NCI-H510A (cell line): ENCODE measurements at regions not wholly inside any gene's neighbourhood (a gene's known extent, or its start where the extent isn't known, plus 50 kb on each side); places are given as distances from the start of the nearest gene placed in this dataset.
"Not testable (repeated sequence)": the region's sequence is repeated elsewhere in the genome, so short reads cannot be mapped to it uniquely, and the experiment has no call there.

ENCODE experiments used
- DNase-seq: peaks from one replicate; lab custom pipeline; 2025; lab: John Stamatoyannopoulos, UW

DNA sequence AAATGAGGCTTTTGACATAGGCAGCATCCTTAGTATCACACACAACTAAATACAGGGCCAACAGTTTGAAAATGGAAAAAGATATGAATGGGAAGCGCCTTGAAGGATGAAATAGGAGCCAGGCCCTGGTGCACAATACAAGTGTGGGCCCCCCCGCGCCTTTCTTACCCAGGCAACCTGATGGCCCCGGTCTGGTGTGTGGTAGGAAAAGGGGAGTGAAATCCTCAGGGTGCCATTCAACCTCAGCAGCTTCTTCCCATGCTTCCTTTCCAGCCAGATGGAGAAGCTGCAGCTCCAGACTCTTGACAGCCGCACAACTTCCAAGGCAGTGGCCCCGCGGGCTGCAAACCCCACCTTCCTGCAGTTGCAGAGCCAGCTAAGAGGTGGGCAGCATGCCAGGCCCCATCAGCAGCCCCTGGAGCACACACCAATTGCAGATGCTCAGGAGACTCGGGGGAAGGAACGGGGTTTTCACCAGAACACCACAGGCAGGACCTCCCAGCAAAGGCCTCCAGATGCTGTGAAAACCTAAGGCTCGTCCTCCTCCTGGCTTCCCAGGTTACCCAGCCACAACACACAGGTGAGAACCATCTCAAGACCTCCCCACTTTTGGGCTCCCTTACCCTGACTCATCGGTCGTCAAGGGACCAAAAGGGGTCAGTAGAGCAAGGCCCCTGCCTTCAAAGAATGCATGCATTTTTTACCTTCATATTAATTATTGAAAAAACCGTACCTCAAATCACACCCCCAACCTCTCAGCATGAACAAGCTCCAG, 101.6 kb downstream of the CPN2 start:
- no peak for DNase-seq

GRCh38 chr3:194250098-194251002, 100.8 kb downstream of the CPN2 start:
- no peak for DNase-seq

- DNase-seq = no peak
These were observed 100.1 kb downstream of the CPN2 start for GRCh38 chr3:194251007-194251406.

DNA sequence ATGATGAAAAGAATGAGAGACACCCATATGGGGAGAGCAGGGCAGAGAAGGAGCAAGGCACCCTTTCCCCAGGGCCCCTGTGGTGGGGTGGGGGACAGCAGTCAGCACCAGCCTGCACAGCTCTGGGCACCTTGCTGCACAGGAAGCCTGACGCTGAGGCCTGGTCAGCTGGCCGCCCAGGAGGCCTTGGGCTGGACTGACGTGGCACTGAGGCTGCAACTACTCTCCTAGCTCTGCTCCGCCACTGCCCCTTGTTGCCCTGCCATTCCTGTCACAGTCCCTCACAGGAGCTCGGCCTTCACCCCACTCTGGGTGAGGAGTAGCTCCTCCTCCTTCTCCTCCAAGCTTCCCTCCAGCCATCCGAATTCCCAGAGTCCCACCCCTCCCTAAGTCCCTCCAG, 99.7 kb downstream of the CPN2 start:
- DNase-seq = no peak

DNA sequence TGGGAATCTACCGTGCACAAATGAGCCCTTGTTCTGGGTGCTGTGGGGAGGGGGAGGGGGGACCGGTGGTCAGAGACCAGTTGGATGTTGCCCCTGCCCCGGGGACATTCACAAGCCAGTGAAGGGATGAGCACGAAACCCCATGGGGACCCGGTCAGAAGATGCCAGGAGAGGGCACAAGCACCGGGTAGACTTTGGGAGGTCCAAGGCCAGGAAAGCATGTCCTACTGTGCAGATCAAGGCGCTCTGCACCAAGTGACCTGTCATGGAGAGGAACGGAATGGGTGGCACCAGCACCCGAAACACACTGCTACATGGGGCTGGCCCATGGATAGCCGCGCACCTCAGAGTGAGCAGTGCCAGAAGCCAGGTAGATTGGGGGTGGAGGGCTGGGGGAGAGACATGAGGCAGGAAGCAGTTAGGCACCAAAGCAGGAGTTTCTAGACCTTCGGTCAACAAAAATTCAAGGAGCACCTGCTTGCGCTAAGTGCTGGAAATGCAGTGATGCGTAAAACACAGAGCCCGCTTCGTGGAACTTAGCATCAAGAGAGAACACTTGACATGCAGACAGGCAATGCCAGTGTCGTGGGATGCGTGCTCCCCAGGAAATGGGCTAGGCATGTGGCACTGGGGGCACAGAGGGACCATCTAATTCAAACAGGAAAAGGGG, 99.1 kb downstream of the CPN2 start:
- DNase-seq = peak; percentile 60

DNA sequence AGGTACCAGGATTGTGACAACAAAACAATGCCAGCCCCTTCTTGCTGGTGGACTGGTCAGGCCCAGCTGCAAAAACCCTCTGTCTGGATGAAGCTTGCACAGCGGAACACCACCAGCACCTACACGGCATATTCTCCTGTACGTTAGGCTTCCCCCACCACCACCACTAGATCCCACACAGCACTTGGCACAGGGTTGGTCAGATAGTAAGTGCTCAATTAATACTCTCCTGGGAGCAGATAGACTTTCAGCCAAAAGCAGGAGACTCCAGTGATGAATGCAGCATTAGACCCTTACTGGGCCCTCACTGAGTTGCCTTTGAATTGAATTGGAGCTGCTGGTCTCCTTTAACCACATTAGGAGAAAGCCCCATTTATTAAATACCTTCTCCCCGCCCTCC, 97.9 kb downstream of the CPN2 start:
- no peak for DNase-seq

DNA sequence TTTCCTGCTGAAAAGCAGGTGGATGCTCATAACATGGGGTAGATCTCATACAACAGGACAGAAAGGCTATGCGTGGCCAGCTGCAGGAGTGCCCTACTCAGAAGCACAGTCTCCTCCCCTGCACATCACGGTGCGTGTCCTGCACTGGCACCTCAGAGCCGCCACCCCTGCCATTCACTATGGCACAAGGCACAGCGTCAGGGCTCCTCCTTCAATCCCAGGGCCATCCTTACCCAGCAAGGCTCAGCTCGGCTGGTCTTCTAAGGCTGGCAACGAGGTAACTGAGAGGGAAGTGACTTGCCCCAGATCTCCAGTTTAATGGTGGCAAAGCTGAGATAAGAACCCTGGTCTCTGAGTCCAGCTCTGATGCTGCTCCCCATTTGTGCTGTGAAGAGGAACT, 97.1 kb downstream of the CPN2 start:
- no peak for DNase-seq

- DNase-seq = no peak
These were observed 95.7 kb downstream of the CPN2 start for GRCh38 chr3:194255252-194256039.

DNA sequence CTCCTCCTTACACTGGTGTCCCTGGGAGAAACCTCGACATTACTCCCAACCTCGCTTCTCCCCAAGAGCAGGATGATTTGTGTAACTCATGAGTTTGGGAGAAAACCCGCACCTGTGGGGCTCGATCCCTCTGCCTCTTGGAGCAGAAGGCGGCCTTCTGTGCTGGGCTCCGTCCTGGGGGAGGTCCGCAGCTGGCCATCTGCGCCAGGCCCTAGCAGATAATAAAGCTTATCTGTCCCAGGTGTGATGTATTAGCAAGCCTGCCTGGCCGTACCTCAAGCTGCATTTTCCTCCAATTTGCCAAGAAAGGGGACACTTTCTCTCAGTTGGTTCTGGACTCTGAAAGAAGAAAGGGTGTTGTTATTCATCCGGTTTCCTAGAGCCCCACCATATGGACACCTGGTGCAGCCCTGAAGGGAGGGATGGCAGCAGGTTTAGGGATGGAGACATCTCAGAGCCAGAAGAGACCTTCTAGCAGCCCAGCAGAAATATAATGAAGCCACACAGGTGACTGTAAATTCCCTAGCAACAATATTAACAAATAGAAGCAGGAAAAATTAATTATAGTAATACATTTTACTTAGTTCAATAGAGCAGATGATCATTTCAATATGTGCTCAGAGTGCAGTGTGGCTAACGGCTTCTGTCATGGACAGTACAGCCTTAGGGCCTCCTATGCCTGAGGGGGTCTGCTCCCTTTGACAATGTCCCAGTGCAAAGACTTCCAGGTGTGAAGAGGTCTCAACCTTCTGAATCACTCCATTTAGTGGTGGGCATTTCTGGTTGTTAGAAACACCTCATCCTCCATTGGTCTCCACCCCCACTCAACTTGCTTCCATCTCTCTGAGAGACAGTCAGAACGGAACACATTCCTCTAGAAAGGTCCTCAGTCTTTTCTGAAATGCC, 94.8 kb downstream of the CPN2 start:
- no peak for DNase-seq

GRCh38 chr3:194257151-194257621, 93.9 kb downstream of the CPN2 start:
- no peak for DNase-seq

GRCh38 chr3:194257916-194258668, 93.0 kb downstream of the CPN2 start:
- DNase-seq = no peak

- DNase-seq = no peak
These were observed 91.0 kb downstream of the CPN2 start for GRCh38 chr3:194259982-194260766.

DNA sequence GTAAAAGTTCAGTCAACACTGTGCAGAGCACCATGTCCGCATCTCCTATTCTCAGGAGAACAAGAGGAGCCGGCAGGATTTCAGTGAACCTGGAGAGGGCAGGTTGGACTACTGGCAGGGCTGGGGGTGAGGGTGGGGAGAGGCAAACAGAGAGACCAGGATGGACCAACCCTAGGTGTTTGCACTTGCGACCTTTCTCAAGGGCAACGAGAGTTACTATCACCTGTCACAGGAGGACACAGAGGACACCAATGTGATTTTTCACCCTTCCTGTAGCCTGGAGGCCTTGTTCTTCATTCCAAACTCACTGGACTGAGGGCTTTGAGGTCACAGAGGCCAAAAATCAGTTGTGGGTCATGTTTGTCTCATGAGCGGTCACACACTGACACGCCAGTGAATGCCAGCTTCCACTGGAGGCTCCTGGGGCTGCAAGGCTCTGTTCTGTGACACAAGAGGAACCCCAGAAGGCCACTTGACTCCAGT, 89.5 kb downstream of the CPN2 start:
- no peak for DNase-seq

GRCh38 chr3:194262176-194262924, 88.8 kb downstream of the CPN2 start:
- DNase-seq = no peak

- no peak for DNase-seq
These were observed 88.2 kb downstream of the CPN2 start for GRCh38 chr3:194262925-194263305.

DNA sequence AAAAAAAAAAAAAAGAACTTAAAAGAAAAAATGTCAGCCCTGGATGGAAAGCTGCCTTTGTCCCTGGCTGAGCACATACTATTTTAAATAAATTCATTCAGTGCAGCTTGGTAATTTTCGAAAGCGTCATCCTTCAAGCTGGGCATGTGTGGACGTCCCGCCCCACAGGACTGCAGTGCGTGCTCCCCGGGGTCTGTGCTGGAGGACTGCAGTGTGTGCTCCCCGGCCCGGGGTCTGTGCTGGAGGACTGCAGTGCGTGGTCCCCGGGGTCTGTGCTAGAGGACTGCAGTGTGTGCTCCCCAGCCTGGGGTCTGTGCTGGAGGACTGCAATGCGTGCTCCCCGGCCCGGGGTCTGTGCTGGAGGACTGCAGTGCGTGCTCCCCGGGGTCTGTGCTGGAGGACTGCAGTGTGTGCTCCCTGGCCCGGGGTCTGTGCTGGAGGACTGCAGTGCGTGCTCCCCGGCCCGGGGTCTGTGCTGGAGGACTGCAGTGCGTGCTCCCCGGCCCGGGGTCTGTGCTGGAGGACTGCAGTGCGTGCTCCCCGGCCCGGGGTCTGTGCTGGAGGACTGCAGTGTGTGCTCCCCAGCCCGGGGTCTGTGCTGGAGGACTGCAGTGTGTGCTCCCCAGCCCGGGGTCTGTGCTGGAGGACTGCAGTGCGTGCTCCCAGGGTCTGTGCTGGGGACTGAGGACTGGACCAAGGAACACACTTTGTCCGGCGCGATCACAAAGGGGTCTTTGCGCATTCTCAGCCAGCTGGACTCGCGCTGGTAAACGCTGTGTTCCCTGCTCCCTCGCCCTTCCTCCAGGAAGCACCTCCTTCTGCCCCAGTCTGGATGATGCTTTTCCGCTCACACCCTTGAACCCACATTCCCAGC, 86.3 kb downstream of the CPN2 start:
- not testable (repeated sequence) for DNase-seq

DNA sequence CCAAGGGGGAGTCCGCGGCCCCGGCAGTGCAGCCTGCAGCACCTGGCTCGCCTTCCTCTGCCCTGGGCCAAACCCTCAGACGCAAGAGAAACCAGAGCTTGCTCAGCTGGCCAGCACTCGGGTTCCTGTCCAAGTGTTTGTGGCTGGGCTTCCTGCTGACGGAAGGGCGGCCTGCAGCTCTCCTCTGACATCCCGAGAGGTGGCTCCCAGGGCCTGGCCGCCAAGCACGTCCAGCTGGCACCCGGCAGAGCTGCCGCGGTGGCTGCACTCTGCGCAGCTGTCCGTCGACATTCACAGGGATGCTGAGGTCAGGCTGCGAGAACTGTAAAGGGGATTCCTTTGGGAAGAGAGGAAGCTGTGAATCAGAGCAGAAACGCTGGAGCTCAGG, 85.6 kb downstream of the CPN2 start:
- peak; percentile 50 for DNase-seq
